ENCODE measurements at regions not wholly inside any gene's neighbourhood (a gene's known extent, or its start where the extent isn't known, plus 50 kb on each side); places are given as distances from the start of the nearest gene placed in this dataset.

- TF ChIP-seq CTCF (IDR thresholded peaks at IDR 0.05; ENCODE audit: low read depth, low read length, missing input control) (no peak), RAD21 (IDR thresholded peaks at IDR 0.05) (no peak), HNF4A (conservative IDR thresholded peaks at IDR 0.05) (no peak), FOXA2 (IDR thresholded peaks at IDR 0.05) (no peak), NR2F2 (IDR thresholded peaks at IDR 0.05) (no peak), JUND (IDR thresholded peaks at IDR 0.05) (no peak), YY1 (IDR thresholded peaks at IDR 0.05) (no peak), ATF3 (IDR thresholded peaks at IDR 0.05) (no peak), FOXA1 (IDR thresholded peaks at IDR 0.05) (no peak), REST (IDR thresholded peaks at IDR 0.05) (no peak)
Measured at GRCh38 chr15:37865687-37866086, 68.8 kb upstream of the TMCO5A start.

All from liver (tissue), 3 donors.